Loucy (cell line): ENCODE measurements at regions not wholly inside any gene's neighbourhood (a gene's known extent, or its start where the extent isn't known, plus 50 kb on each side); places are given as distances from the start of the nearest gene placed in this dataset.

Source experiments
- CTCF ChIP-seq: fragments of 200-600 bp; sonication (generic); conservative IDR thresholded peaks from 2 replicates; pipeline ENCODE4 v1.5.1; 2014; ENCODE audit warnings: mild to moderate bottlenecking, antibody characterized with exemption, low read length
- EZH2phosphoT487 ChIP-seq: fragments of 200-600 bp; IDR thresholded peaks from 2 replicates; pipeline ENCODE4 v1.6.1; 2018; ENCODE audit warnings: antibody characterized with exemption, mild to moderate bottlenecking, moderate library complexity, borderline replicate concordance

GRCh38 chr17:73952480-73953205, 250.8 kb upstream of the RPL38 start:
- TF ChIP-seq CTCF (no peak), EZH2phosphoT487 (no peak)
